C4-2B (cell line): ENCODE measurements at regions not wholly inside any gene's neighbourhood (a gene's known extent, or its start where the extent isn't known, plus 50 kb on each side); places are given as distances from the start of the nearest gene placed in this dataset.

Source experiments
- H3K27ac ChIP-seq: fragments of 450-650 bp; 2 replicates; pipeline ENCODE4 v1.5.1; 2017
- ZFX ChIP-seq: fragments of 450-650 bp; IDR thresholded peaks from 2 replicates; pipeline ENCODE4 v1.6.1; 2017
- TF ChIP-seq, protein P1 (sequence below): fragments of 450-650 bp; conservative IDR thresholded peaks from 2 replicates; pipeline ENCODE4 v1.5.1; 2017; ENCODE audit warnings: mild to moderate bottlenecking

GRCh38 chr11:81990659-81991443, 742.8 kb downstream of the FAM181B start:
- H3K27ac ChIP-seq = no peak overlapping the region
- no peak for TF ChIP-seq ZFX
- TF ChIP-seq, protein P1, sequence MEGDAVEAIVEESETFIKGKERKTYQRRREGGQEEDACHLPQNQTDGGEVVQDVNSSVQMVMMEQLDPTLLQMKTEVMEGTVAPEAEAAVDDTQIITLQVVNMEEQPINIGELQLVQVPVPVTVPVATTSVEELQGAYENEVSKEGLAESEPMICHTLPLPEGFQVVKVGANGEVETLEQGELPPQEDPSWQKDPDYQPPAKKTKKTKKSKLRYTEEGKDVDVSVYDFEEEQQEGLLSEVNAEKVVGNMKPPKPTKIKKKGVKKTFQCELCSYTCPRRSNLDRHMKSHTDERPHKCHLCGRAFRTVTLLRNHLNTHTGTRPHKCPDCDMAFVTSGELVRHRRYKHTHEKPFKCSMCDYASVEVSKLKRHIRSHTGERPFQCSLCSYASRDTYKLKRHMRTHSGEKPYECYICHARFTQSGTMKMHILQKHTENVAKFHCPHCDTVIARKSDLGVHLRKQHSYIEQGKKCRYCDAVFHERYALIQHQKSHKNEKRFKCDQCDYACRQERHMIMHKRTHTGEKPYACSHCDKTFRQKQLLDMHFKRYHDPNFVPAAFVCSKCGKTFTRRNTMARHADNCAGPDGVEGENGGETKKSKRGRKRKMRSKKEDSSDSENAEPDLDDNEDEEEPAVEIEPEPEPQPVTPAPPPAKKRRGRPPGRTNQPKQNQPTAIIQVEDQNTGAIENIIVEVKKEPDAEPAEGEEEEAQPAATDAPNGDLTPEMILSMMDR = no peak

GRCh38 chr11:81989093-81989492, 744.6 kb downstream of the FAM181B start:
- TF ChIP-seq ZFX = no peak
- TF ChIP-seq, protein P1 = no peak
- H3K27ac ChIP-seq = no peak overlapping the region

- no peak overlapping the region for H3K27ac ChIP-seq
- TF ChIP-seq ZFX = no peak
- TF ChIP-seq, protein P1 = no peak
Measured at GRCh38 chr11:81987829-81988472, 745.7 kb downstream of the FAM181B start.

GRCh38 chr11:81986556-81987161, 747.0 kb downstream of the FAM181B start:
- TF ChIP-seq, protein P1 = no peak
- no peak for TF ChIP-seq ZFX
- H3K27ac ChIP-seq = no peak overlapping the region

DNA sequence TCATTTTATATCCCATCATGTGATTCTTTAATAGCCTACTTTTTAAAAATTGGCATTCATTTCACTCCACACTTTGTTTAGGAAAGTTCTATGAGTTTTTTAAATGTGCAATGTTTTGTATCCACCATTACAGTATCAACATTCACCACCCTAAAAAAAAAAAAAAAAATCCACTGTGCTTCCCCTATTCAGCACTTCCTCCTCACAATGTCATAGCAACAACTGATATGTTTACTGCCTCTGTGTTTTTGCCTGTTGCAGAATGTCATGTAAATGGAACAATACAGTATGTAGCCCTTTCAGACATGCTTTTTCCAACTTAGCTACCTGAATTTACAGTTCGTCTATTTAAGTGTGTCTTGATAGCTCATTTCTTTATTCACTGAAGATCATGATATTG, 754.2 kb downstream of the FAM181B start:
- no peak overlapping the region for H3K27ac ChIP-seq
- TF ChIP-seq, protein P1 = no peak
- no peak for TF ChIP-seq ZFX

DNA sequence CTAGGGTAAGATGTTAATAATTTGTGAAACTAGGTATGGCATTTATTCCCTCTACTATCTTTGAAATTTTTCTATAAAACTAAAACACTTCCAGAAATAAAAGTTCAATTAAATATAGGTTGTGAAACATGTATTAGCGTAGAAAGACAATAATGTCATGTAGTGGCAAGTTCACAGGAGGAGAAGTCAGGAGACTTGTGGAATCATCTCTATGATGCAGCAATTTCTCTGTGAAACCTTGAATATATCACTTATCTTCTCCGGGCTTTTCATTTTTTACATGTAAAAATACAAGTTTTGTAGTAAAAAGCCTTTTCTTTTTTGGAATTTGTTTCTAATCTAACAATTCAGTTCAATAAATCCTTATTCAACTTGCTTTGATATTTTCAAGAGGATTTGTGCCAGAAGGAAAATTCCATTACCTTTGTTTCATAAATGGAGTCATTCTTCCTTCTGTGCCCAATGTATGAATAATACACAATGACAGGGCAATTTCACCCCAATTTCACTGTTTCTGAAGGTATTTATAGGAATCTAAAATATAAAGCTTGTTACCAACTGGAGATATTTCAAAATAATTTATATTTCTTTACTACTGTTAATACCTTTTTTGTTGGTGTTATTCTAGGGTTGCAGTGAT, 758.3 kb downstream of the FAM181B start:
- TF ChIP-seq ZFX = no peak
- TF ChIP-seq, protein P1 = no peak
- H3K27ac ChIP-seq = no peak overlapping the region
